A549 (cell line): ENCODE measurements at regions not wholly inside any gene's neighbourhood (a gene's known extent, or its start where the extent isn't known, plus 50 kb on each side); places are given as distances from the start of the nearest gene placed in this dataset.

Source experiments
- CTCF ChIP-seq: fragments of >200 bp; sonication (Bioruptor Twin); formaldehyde crosslinking; IDR thresholded peaks from 3 replicates; pipeline ENCODE4 v1.5.1; 2016
- EP300 ChIP-seq, 2 experiments: fragments of >200 bp; sonication (Bioruptor Twin); formaldehyde crosslinking; IDR thresholded peaks; 2 replicates in 1 of 2; 3 replicates in 1 of 2; pipeline ENCODE4 v1.6.1; 2016 to 2017
- MYC ChIP-seq: IDR thresholded peaks from 2 replicates; pipeline ENCODE4 v1.6.1; 2012; ENCODE audit warnings: mild to moderate bottlenecking, inconsistent platforms, low read length, improper control_type of control experiment, borderline replicate concordance
- POLR2A ChIP-seq: IDR thresholded peaks from 2 replicates; pipeline ENCODE4 v1.6.1; 2012; ENCODE audit warnings: mild to moderate bottlenecking, low read length
- RAD21 ChIP-seq, 2 experiments: fragments of >200 bp in 1 of 2; sonication (Bioruptor Twin) in 1 of 2; formaldehyde crosslinking in 1 of 2; IDR thresholded peaks in 1 of 2; conservative IDR thresholded peaks in 1 of 2; 2 replicates in 1 of 2; 3 replicates in 1 of 2; pipeline ENCODE4 v1.6.1; 2012 to 2018; ENCODE audit warnings: inconsistent platforms in 1 of 2
- TP53 ChIP-seq: fragments of 250-450 bp; sonication (Bioruptor Pico); IDR thresholded peaks from 2 replicates; pipeline ENCODE4 v1.5.0; 2021; ENCODE audit warnings: mild to moderate bottlenecking, moderate library complexity
- USF2 ChIP-seq: fragments of 450-650 bp; IDR thresholded peaks from 2 replicates; pipeline ENCODE4 v1.6.1; 2014; ENCODE audit warnings: antibody characterized with exemption
- ZFP36 ChIP-seq: fragments of 450-650 bp; IDR thresholded peaks from 2 replicates; pipeline ENCODE4 v1.6.1; 2014; ENCODE audit warnings: borderline replicate concordance; ENCODE audit not compliant: partially characterized antibody

- TF ChIP-seq MYC (no peak), CTCF (no peak), POLR2A (no peak), TP53 (no peak), USF2 (no peak), EP300 (IDR thresholded peaks at IDR 0.05) (no peak), ZFP36 (no peak), RAD21 (conservative IDR thresholded peaks at IDR 0.05 in 1 of 2, IDR thresholded peaks at IDR 0.05 in 1 of 2) (no peak)
Observed at GRCh38 chr1:175881246-175881976, 138.0 kb upstream of the TNR start.
